Neuronal stem cell (in vitro differentiated cells): ENCODE measurements at regions not wholly inside any gene's neighbourhood (a gene's known extent, or its start where the extent isn't known, plus 50 kb on each side); places are given as distances from the start of the nearest gene placed in this dataset.

ENCODE experiments used
- DNase-seq: peaks from one replicate; pipeline ENCODE4 v3.0.0-alpha.2; 2013; ENCODE audit warnings: low spot score
- H2AFZ ChIP-seq: one replicate; pipeline ENCODE4 v1.6.1; 2013; ENCODE audit warnings: mild to moderate bottlenecking, low read length, inconsistent platforms
- H2AK5ac ChIP-seq: 2 replicates; pipeline ENCODE4 v1.6.1; 2013; ENCODE audit warnings: low read depth, mild to moderate bottlenecking, inconsistent platforms, low read length, moderate library complexity, mixed read lengths
- H2BK120ac ChIP-seq: 2 replicates; pipeline ENCODE4 v1.6.1; 2013; ENCODE audit warnings: low read depth, mild to moderate bottlenecking, inconsistent platforms, low read length, moderate library complexity, mixed read lengths
- H2BK12ac ChIP-seq: one replicate; pipeline ENCODE4 v1.6.1; 2013; ENCODE audit warnings: low read length, inconsistent platforms
- H2BK15ac ChIP-seq: 2 replicates; pipeline ENCODE4 v1.6.1; 2013; ENCODE audit warnings: mild to moderate bottlenecking, low read length, inconsistent platforms, mixed read lengths
- H2BK5ac ChIP-seq: one replicate; pipeline ENCODE4 v1.6.1; 2013; ENCODE audit warnings: inconsistent platforms, mild to moderate bottlenecking, low read length, moderate library complexity
- H3K14ac ChIP-seq: one replicate; pipeline ENCODE4 v1.6.1; 2013; ENCODE audit warnings: low read length, inconsistent platforms
- H3K18ac ChIP-seq: 2 replicates; pipeline ENCODE4 v1.6.1; 2013; ENCODE audit warnings: low read length, inconsistent platforms
- H3K23ac ChIP-seq: 2 replicates; pipeline ENCODE4 v1.6.1; 2013; ENCODE audit warnings: low read depth, mild to moderate bottlenecking, mixed read lengths, low read length, inconsistent platforms; ENCODE audit not compliant: poor library complexity
- H3K27ac ChIP-seq: replicated peaks from 3 replicates; pipeline ENCODE4 v1.5.1; 2013; ENCODE audit warnings: low read length, inconsistent platforms
- H3K27me3 ChIP-seq, 3 experiments: 2 replicates each; pipeline ENCODE4 v1.6.1; 2013; ENCODE audit warnings: low read length in 3 of 3, mild to moderate bottlenecking in 2 of 3, inconsistent platforms in 1 of 3, low read depth in 1 of 3, mixed read lengths in 1 of 3, moderate library complexity in 1 of 3; ENCODE audit not compliant: control insufficient read depth in 3 of 3, insufficient read depth in 3 of 3
- H3K36me3 ChIP-seq, 2 donors: replicated peaks in 1 of 2; 2 replicates each; pipeline ENCODE4 v1.6.1; 2013; ENCODE audit warnings: low read length in 2 of 2; ENCODE audit not compliant: control insufficient read depth in 2 of 2, insufficient read depth in 2 of 2
- H3K4ac ChIP-seq: 2 replicates; pipeline ENCODE4 v1.6.1; 2013; ENCODE audit warnings: inconsistent platforms, mild to moderate bottlenecking, low read length, moderate library complexity
- H3K4me1 ChIP-seq, 2 donors: 1 replicate in 1 of 2; 2 replicates in 1 of 2; pipeline ENCODE4 v1.6.1; 2013; ENCODE audit warnings: low read length in 2 of 2, low read depth in 1 of 2; ENCODE audit not compliant: control insufficient read depth in 2 of 2, insufficient read depth in 1 of 2
- H3K4me2 ChIP-seq: one replicate; pipeline ENCODE4 v1.6.1; 2013; ENCODE audit warnings: mild to moderate bottlenecking, low read length, inconsistent platforms; ENCODE audit not compliant: insufficient read depth, poor library complexity, severe bottlenecking
- H3K4me3 ChIP-seq, 2 donors: 2 replicates each; pipeline ENCODE4 v1.5.1; 2013; ENCODE audit warnings: low read length in 2 of 2, mild to moderate bottlenecking in 2 of 2, inconsistent platforms in 1 of 2, moderate library complexity in 1 of 2
- H3K79me1 ChIP-seq: one replicate; pipeline ENCODE4 v1.6.1; 2013; ENCODE audit warnings: low read depth, mild to moderate bottlenecking, inconsistent platforms, low read length, moderate library complexity
- H3K9ac ChIP-seq: one replicate; pipeline ENCODE4 v1.6.1; 2013; ENCODE audit warnings: mild to moderate bottlenecking, low read depth, low read length, inconsistent platforms; ENCODE audit not compliant: poor library complexity
- H3K9me3 ChIP-seq, 2 donors: replicated peaks in 1 of 2; 2 replicates each; pipeline versions ENCODE3 to v1.6.1; 2013; ENCODE audit warnings: low read length in 2 of 2, mild to moderate bottlenecking in 2 of 2, inconsistent platforms in 1 of 2, low read depth in 1 of 2, mixed read lengths in 1 of 2, moderate library complexity in 1 of 2; ENCODE audit not compliant: control insufficient read depth in 2 of 2, insufficient read depth in 1 of 2
- H4K8ac ChIP-seq: one replicate; pipeline ENCODE4 v1.6.1; 2013; ENCODE audit warnings: low read depth, mild to moderate bottlenecking, inconsistent platforms, low read length, moderate library complexity
- H4K91ac ChIP-seq: one replicate; pipeline ENCODE4 v1.6.1; 2013; ENCODE audit warnings: low read length, low read depth, mild to moderate bottlenecking, inconsistent platforms; ENCODE audit not compliant: poor library complexity
- WGBS, 2 donors: extraction: QIAGEN DNeasy Blood & Tissue Kit; methylation state at CpG; one replicate each; pipeline ENCODE4 v1.1.7; 2013; ENCODE audit warnings: missing lambda C conversion rate in 2 of 2, mixed read lengths in 1 of 2; ENCODE audit not compliant: insufficient read length in 2 of 2, insufficient replicate concordance in 1 of 2; ENCODE audit errors: extremely low coverage in 2 of 2; 5-methylcytosine and 5-hydroxymethylcytosine counted together

DNA sequence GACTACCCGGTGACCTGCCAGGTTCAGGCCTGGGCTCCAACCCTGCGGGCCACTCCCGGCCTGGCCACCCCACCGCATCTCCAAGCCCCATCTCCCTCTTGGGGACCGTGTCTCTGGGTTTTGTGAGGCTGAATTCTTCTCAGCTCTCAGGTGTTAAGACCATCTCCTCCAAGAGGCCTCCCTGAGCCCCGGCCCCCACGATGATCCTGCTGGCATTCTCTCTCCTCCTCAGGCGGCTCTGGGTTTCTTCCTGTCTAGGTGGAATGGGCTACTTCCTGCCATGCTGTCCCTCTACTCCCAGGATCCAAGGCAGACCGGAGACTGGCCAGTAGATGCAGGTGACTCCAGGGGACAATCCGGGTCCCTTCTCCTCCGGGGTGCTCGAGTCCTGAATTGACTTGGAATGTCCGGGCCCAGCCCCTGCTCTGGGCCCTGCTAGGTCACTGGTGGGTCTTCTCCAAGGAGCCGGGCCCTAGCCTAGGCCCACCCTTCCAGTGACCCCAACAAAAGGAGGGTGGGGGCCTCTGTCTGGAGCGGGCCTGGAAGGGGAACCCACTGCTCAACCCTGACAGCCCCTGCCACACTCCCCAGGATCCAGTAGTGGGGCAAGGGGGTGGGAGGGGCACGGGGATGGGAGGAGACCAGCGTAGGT lies 219.8 kb downstream of the C9orf50 start:
- Histone ChIP-seq H2BK5ac (no peak overlapping the region), H3K18ac (peak overlapping the region; percentile 90), H3K14ac (no peak overlapping the region), H2BK120ac (peak overlapping the region; percentile 76), H3K27me3 (no peaks in the 10 kb centered on the region), H4K91ac (no peak overlapping the region), H3K9ac (no peak overlapping the region), H3K4me2 (no peak overlapping the region), H4K8ac (no peak overlapping the region), H2BK15ac (peak overlapping the region; percentile 87), H3K9me3 (no peaks in the 10 kb centered on the region), H3K36me3 (no peaks in the 10 kb centered on the region), H3K27ac (no peak overlapping the region), H3K4ac (no peak overlapping the region), H2AK5ac (peak overlapping the region; percentile 95), H3K23ac (peak overlapping the region; percentile 60), H2AFZ (no peak overlapping the region), H3K4me1 (peaks cover 36 to 54% of the 10 kb centered on the region in 2 donors), H3K4me3 (no peak overlapping the region), H3K79me1 (no peaks in the 10 kb centered on the region), H2BK12ac (peak overlapping the region; percentile 8)
- WGBS, 2 donors = no CpG with 5 or more reads among the region's 17 CpGs
- no peak for DNase-seq

DNA sequence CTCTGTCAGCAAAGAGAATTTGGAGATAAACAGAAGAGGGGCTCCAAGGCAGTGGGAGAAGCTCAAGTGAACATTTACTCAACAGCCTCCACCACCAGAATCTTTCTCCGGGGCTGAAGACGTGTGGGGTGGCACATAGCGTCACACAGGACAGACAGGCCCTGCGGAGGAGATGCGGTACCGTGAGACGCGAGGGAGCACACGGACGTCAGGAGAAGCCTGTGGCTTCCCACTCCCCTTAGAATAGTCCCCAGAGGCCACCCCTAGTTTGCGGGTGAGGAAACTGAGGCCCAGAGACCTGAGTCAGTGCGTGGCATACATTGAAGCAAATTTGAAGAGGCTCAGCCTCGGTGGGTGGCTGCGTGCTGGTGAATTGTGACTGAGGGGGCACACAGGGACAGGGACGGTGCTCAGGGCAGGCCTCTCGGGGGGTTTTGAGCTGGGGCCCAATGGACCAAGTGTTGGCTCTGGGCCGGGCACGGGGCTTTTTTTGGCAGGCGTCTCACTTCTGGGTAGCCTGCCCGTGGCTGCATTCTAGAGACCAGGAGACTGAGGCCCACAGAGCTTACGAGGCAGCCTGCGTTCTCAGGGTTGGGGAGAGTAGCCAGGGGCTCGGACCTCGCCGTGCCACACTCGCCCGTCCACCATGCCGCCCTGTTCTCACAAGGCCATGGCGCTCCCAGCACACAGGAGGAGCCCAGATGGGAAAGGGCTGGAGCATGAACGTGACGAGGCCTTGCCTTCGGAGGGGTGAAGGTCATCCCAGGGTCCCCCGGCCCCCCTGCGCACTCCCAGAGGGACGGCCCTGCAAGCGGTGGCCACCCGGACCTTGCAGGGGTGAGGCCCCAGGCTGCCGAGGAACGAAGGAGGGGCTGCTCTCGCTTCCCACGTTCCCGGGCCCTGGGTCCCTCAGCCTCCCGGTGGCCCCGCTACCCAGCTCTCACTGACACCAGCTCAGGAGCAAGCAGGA lies 220.6 kb downstream of the C9orf50 start:
- Histone ChIP-seq H3K14ac (peak overlapping the region; percentile 74), H3K9ac (peak overlapping the region; percentile 0), H3K27me3 (no peaks in the 10 kb centered on the region), H2BK12ac (peak overlapping the region; percentile 8), H3K4me3 (no peak overlapping the region), H3K27ac (no peak overlapping the region), H3K9me3 (no peaks in the 10 kb centered on the region), H3K4me2 (no peak overlapping the region), H2AFZ (peak overlapping the region; percentile 78), H3K23ac (peak overlapping the region; percentile 60), H4K8ac (no peak overlapping the region), H3K4me1 (peaks cover 33 to 54% of the 10 kb centered on the region in 2 donors), H2BK120ac (peak overlapping the region; percentile 75), H2AK5ac (peak overlapping the region; percentile 95), H4K91ac (no peak overlapping the region), H2BK5ac (peak overlapping the region; percentile 58), H2BK15ac (peak overlapping the region; percentile 87), H3K4ac (no peak overlapping the region), H3K18ac (peak overlapping the region; percentile 90), H3K36me3 (no peaks in the 10 kb centered on the region), H3K79me1 (no peaks in the 10 kb centered on the region)
- WGBS, 2 donors = no CpG with 5 or more reads among the region's 44 CpGs
- DNase-seq = no peak

DNA sequence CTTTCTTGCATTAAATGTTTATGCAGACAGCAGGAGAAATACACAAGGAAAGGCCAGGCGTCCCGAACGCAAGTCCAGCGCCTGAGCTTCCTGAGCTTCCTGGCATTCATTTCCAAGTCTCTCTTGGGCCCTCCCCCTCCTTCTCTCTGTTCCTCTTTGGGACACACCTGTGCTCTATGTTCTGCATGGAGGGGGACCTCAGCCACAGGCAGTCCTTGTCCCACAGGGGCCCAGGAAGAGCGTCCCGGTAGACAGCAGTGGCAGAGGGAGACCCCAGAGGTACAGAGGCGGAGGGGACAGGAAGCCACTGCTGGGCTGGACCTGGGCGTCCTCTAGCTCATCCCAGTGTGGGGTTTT lies 221.3 kb downstream of the C9orf50 start:
- no peak overlapping the region for H3K23ac ChIP-seq
- peak overlapping the region; percentile 74 for H3K14ac ChIP-seq
- H2AFZ ChIP-seq = peak overlapping the region; percentile 78
- H3K18ac ChIP-seq = peak overlapping the region; percentile 61
- H3K9ac ChIP-seq = no peak overlapping the region
- H3K4me2 ChIP-seq = no peak overlapping the region
- H3K4ac ChIP-seq = no peak overlapping the region
- H2BK120ac ChIP-seq = no peak overlapping the region
- H3K36me3 ChIP-seq = no peaks in the 10 kb centered on the region
- no peak for DNase-seq
- peaks cover 30 to 54% of the 10 kb centered on the region in 2 donors for H3K4me1 ChIP-seq
- H2BK12ac ChIP-seq = no peak overlapping the region
- no peak overlapping the region for H3K27ac ChIP-seq
- H3K9me3 ChIP-seq = no peaks in the 10 kb centered on the region
- no peak overlapping the region for H3K4me3 ChIP-seq
- H2BK15ac ChIP-seq = peak overlapping the region; percentile 62
- no CpG with 5 or more reads among the region's 8 CpGs for WGBS, 2 donors
- H3K79me1 ChIP-seq = no peaks in the 10 kb centered on the region
- H4K8ac ChIP-seq = no peak overlapping the region
- peak overlapping the region; percentile 58 for H2BK5ac ChIP-seq
- H2AK5ac ChIP-seq = peak overlapping the region; percentile 73
- no peak overlapping the region for H4K91ac ChIP-seq
- no peaks in the 10 kb centered on the region for H3K27me3 ChIP-seq
